ENCODE measurements at regions not wholly inside any gene's neighbourhood (a gene's known extent, or its start where the extent isn't known, plus 50 kb on each side); places are given as distances from the start of the nearest gene placed in this dataset.

- TF ChIP-seq, protein P1, sequence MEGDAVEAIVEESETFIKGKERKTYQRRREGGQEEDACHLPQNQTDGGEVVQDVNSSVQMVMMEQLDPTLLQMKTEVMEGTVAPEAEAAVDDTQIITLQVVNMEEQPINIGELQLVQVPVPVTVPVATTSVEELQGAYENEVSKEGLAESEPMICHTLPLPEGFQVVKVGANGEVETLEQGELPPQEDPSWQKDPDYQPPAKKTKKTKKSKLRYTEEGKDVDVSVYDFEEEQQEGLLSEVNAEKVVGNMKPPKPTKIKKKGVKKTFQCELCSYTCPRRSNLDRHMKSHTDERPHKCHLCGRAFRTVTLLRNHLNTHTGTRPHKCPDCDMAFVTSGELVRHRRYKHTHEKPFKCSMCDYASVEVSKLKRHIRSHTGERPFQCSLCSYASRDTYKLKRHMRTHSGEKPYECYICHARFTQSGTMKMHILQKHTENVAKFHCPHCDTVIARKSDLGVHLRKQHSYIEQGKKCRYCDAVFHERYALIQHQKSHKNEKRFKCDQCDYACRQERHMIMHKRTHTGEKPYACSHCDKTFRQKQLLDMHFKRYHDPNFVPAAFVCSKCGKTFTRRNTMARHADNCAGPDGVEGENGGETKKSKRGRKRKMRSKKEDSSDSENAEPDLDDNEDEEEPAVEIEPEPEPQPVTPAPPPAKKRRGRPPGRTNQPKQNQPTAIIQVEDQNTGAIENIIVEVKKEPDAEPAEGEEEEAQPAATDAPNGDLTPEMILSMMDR (IDR thresholded peaks at IDR 0.05): no peak
- no peak for TF ChIP-seq POLR2A (IDR thresholded peaks at IDR 0.05)
These were observed 226.5 kb upstream of the FGF13 start for GRCh38 chrX:138938003-138938402.

All from esophagus squamous epithelium (tissue), 4 donors.